ENCODE measurements at regions not wholly inside any gene's neighbourhood (a gene's known extent, or its start where the extent isn't known, plus 50 kb on each side); places are given as distances from the start of the nearest gene placed in this dataset.

GRCh38 chr9:36457836-36458429, 57.9 kb upstream of the RNF38 start:
- TF ChIP-seq POLR2A (IDR thresholded peaks at IDR 0.05; ENCODE audit: low read depth, low read length) (0 out of 2 replicates have a peak, but pooled peaks have one; percentile 52), POLR2AphosphoS5 (IDR thresholded peaks at IDR 0.05; ENCODE audit: low read depth, low read length) (no peak)

Measured in GM12892 (cell line).